ENCODE measurements at regions not wholly inside any gene's neighbourhood (a gene's known extent, or its start where the extent isn't known, plus 50 kb on each side); places are given as distances from the start of the nearest gene placed in this dataset.

DNA sequence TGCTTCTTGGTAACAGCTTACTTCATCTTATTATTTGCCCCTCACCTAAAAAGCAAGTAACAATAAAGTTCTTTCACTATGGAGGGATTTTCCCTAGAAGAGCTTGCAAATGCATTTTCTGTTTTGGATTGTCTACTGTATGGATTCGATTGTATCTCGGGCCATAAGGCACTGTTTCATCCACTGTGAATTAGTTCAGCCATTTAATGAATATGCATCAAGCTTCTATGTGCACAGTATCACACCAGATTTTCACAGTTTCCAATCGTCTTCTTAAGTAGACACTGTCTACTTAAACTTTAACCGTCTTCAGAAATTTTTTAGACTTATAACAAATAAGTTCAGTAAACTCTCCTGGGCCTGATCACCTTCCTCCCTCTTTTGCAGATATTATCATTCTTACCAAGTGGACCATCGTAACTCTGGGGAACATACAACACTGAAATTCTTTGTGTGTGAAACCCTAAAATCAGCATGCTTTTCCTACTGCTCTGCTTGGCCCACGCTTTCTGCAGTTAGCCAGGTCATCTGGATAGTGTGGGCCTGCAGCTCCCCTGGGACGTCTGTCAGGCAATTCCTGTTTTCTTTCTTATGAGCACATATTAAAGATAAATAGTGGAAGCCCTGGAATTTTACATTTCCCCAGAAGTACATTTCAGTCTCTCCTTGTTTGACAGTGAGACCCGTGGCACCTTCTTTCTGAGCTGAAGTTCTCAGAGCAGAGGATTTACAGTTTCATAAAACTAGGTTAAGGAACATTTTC, 136.5 kb upstream of the PDE10A start:
- Mint-ChIP-seq H3K4me3 (no peak overlapping the region), H3K27me3 (peaks cover 8% of the 10 kb centered on the region), H3K27ac (no peak overlapping the region), H3K36me3 (ENCODE audit: low read depth) (no peaks in the 10 kb centered on the region), H3K4me1 (peaks cover 5% of the 10 kb centered on the region), H3K9me3 (no peaks in the 10 kb centered on the region)
- no peak for ATAC-seq (replicated peaks)

DNA sequence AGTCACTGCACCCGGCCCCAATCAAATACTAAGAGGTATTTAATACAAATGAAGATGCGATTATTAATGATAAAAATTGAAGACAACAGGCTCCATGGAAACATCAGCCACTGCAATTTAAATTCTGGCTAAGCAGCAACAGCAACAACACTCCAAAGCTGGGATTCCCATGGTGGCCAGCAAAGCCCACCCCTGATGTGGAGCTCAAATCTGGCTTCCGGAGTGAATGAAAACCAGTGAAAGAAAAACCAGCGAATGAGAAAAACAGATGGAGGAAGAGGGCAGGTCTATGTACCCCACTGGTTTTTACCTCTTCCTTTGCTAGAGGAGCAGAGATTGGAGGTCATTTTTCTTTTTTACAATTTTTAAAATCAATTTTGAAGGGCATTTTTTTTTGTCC, 135.9 kb upstream of the PDE10A start:
- ATAC-seq (replicated peaks), result no peak
- Mint-ChIP-seq H3K9me3 (no peaks in the 10 kb centered on the region), H3K4me3 (no peak overlapping the region), H3K36me3 (ENCODE audit: low read depth) (no peaks in the 10 kb centered on the region), H3K27ac (no peak overlapping the region), H3K27me3 (peaks cover 3% of the 10 kb centered on the region), H3K4me1 (no peaks in the 10 kb centered on the region)

GRCh38 chr6:165794179-165794601, 131.1 kb upstream of the PDE10A start:
- H3K9me3 Mint-ChIP-seq, result no peaks in the 10 kb centered on the region
- no peak for ATAC-seq (replicated peaks)
- H3K4me3 Mint-ChIP-seq, result no peak overlapping the region
- H3K27me3 Mint-ChIP-seq, result no peaks in the 10 kb centered on the region
- H3K36me3 Mint-ChIP-seq (ENCODE audit: low read depth), result no peaks in the 10 kb centered on the region
- no peak overlapping the region for H3K27ac Mint-ChIP-seq
- no peaks in the 10 kb centered on the region for H3K4me1 Mint-ChIP-seq

DNA sequence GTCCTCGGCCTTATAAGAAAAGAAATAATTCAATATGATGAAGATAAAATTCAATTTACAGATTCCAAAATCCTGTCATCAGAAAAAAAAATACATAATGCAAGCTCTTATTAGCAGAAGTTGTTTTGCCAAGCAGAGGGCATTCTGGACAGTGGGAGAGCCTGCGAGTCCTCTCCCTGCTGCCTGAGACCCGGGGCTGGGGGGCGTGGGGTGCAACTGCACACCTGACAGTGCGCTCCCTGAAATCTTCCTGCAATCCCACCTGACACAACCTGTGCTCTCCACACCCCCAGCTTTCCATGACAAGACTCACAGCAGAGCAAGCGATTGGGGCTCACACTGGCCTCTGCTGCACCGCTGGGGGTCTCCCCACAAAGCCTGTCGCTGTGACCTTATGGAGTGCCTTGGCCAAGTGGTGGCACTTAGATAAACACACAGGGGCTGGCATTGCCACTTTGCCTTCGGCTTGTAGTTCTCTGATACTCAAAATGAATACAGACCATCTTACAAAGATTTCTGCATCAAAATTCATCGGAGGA, 130.3 kb upstream of the PDE10A start:
- no peak for ATAC-seq (replicated peaks)
- Mint-ChIP-seq H3K36me3 (ENCODE audit: low read depth) (no peaks in the 10 kb centered on the region), H3K4me3 (no peak overlapping the region), H3K27ac (no peak overlapping the region), H3K4me1 (no peaks in the 10 kb centered on the region), H3K9me3 (no peaks in the 10 kb centered on the region), H3K27me3 (peaks cover 3% of the 10 kb centered on the region)

DNA sequence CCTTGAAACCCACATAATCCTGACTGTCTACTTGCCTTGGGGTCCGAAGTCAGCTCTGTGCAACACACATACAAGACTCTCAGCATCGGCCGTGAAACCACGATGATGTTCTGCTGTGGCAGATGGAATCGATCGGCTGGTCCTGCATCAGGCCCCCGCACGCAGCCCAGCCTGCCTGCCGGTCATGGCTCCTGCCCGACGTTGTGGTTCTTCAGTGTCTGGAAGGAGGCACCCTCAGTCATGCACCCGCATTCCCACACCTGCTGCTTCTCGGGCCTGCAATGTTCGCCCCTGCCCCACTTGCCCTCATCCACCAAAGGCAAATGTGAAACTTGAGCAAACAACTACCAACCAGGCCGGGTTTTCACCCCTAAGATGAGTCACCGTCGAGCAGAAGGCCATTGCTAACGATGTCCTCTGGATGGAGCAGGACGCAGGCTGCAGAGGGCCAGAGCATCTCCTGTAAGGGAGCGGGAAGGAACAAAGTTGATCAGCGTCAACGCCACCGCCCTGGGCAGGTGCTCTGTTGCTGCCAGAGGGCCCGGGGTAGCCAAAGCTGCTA, 128.9 kb upstream of the PDE10A start:
- Mint-ChIP-seq H3K36me3 (ENCODE audit: low read depth) (no peaks in the 10 kb centered on the region), H3K27me3 (peaks cover 3% of the 10 kb centered on the region), H3K27ac (no peak overlapping the region), H3K4me3 (no peak overlapping the region), H3K9me3 (no peaks in the 10 kb centered on the region), H3K4me1 (no peaks in the 10 kb centered on the region)
- no peak for ATAC-seq (replicated peaks)

GRCh38 chr6:165791306-165791705, 128.3 kb upstream of the PDE10A start:
- ATAC-seq (replicated peaks), result no peak
- Mint-ChIP-seq H3K9me3 (no peaks in the 10 kb centered on the region), H3K36me3 (ENCODE audit: low read depth) (no peaks in the 10 kb centered on the region), H3K4me3 (no peak overlapping the region), H3K27me3 (peaks cover 3% of the 10 kb centered on the region), H3K27ac (no peak overlapping the region), H3K4me1 (no peaks in the 10 kb centered on the region)

GRCh38 chr6:165782812-165783211, 119.8 kb upstream of the PDE10A start:
- no peaks in the 10 kb centered on the region for H3K9me3 Mint-ChIP-seq
- peaks cover 17% of the 10 kb centered on the region for H3K27me3 Mint-ChIP-seq
- ATAC-seq (replicated peaks), result no peak
- no peaks in the 10 kb centered on the region for H3K36me3 Mint-ChIP-seq (ENCODE audit: low read depth)
- no peak overlapping the region for H3K4me3 Mint-ChIP-seq
- H3K27ac Mint-ChIP-seq, result no peak overlapping the region
- no peaks in the 10 kb centered on the region for H3K4me1 Mint-ChIP-seq

GRCh38 chr6:165782134-165782533, 119.1 kb upstream of the PDE10A start:
- Mint-ChIP-seq H3K27me3 (peaks cover 22% of the 10 kb centered on the region), H3K36me3 (ENCODE audit: low read depth) (no peaks in the 10 kb centered on the region), H3K27ac (no peak overlapping the region), H3K4me1 (no peaks in the 10 kb centered on the region), H3K4me3 (no peak overlapping the region), H3K9me3 (no peaks in the 10 kb centered on the region)
- no peak for ATAC-seq (replicated peaks)

- H3K9me3 Mint-ChIP-seq, result no peaks in the 10 kb centered on the region
- no peak overlapping the region for H3K4me3 Mint-ChIP-seq
- no peak overlapping the region for H3K27ac Mint-ChIP-seq
- no peaks in the 10 kb centered on the region for H3K36me3 Mint-ChIP-seq (ENCODE audit: low read depth)
- peaks cover 25% of the 10 kb centered on the region for H3K27me3 Mint-ChIP-seq
- no peak for ATAC-seq (replicated peaks)
- no peaks in the 10 kb centered on the region for H3K4me1 Mint-ChIP-seq
These were observed 114.6 kb upstream of the PDE10A start for GRCh38 chr6:165777680-165778079.

DNA sequence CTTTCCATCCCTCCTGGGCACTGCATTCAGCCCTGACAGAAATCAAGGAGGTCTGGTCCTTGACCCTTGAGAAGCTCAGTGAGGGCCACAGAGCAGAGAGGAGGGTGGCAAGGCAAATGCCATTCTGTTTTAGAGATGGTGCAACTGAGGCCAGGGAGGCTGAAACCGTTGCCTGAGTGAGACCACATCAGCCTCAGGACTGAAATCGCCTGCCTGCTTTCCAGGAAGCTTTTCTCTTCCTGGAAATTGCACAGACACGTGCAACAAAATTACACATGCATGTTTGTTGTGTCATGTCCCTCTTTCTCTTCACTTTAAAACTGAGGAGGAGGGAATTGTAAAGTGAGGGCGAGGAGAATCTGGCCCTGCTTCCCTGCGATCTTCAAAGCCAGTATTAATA, 113.7 kb upstream of the PDE10A start:
- no peak for ATAC-seq (replicated peaks)
- Mint-ChIP-seq H3K4me1 (no peaks in the 10 kb centered on the region), H3K27ac (no peak overlapping the region), H3K27me3 (peaks cover 25% of the 10 kb centered on the region), H3K9me3 (no peaks in the 10 kb centered on the region), H3K36me3 (ENCODE audit: low read depth) (no peaks in the 10 kb centered on the region), H3K4me3 (no peak overlapping the region)

- no peak for ATAC-seq (replicated peaks)
- H3K4me1 Mint-ChIP-seq, result no peaks in the 10 kb centered on the region
- H3K27me3 Mint-ChIP-seq, result peaks cover 22% of the 10 kb centered on the region
- no peaks in the 10 kb centered on the region for H3K36me3 Mint-ChIP-seq (ENCODE audit: low read depth)
- no peak overlapping the region for H3K27ac Mint-ChIP-seq
- no peak overlapping the region for H3K4me3 Mint-ChIP-seq
- H3K9me3 Mint-ChIP-seq, result no peaks in the 10 kb centered on the region
These were observed 112.7 kb upstream of the PDE10A start for GRCh38 chr6:165775721-165776120.

DNA sequence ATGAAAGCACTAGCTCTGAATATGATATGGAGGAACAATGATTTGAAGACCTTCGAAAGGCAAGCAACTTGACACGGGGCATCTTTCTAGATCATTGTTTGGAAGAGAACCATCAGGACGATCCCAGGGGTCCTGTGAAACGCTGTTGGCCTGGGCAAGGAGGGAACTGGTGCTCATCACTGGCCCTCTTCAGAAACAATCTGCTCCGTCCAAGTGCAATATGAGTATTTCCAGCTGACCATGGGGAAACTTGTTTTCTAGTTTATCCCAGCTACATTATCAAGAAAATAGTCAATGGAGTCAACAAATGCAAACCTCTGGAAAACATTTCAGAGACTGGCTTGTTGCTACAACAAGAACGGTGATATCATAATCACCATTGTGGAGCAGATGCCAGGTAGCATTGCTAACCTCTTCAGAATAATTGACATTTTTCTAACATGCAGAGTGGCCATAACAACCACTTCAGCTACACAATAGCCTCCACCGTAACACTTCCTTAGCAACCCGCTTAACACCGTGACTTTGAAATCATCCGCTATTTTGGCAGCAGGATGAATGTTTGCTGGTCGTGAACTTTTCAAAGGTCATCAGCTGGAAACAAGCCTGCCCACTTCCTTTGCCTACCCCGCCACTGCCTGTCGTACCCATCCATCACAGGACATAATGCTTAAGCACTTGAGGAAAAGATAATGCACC, 112.0 kb upstream of the PDE10A start:
- Mint-ChIP-seq H3K27ac (no peak overlapping the region), H3K4me1 (no peaks in the 10 kb centered on the region), H3K27me3 (peaks cover 22% of the 10 kb centered on the region), H3K36me3 (ENCODE audit: low read depth) (no peaks in the 10 kb centered on the region), H3K4me3 (no peak overlapping the region), H3K9me3 (no peaks in the 10 kb centered on the region)
- no peak for ATAC-seq (replicated peaks)

GRCh38 chr6:165770397-165771082, 107.5 kb upstream of the PDE10A start:
- H3K27ac Mint-ChIP-seq, result no peak overlapping the region
- H3K4me3 Mint-ChIP-seq, result no peak overlapping the region
- no peaks in the 10 kb centered on the region for H3K4me1 Mint-ChIP-seq
- H3K36me3 Mint-ChIP-seq (ENCODE audit: low read depth), result no peaks in the 10 kb centered on the region
- H3K27me3 Mint-ChIP-seq, result peaks cover 10% of the 10 kb centered on the region
- no peaks in the 10 kb centered on the region for H3K9me3 Mint-ChIP-seq
- ATAC-seq (replicated peaks), result no peak

DNA sequence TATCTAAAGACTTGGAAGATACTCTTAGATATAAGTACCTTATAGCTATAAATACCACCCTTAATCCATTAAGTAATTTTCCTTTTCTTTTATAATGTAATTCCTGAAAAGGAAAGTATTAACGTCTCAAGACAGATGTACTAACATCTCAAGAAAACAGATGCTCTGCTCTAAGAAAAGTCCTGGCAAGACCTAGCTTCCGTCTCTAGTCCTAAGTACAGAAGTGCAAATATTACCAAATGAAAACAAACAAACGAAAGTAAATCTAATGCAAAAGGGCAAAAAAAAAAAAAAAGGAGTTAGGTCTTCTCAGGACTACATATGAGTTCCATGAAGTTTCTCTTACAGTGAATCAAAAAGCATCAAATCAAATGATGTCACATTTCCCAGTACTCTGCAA, 106.8 kb upstream of the PDE10A start:
- no peaks in the 10 kb centered on the region for H3K4me1 Mint-ChIP-seq
- H3K9me3 Mint-ChIP-seq, result no peaks in the 10 kb centered on the region
- H3K27ac Mint-ChIP-seq, result no peak overlapping the region
- no peaks in the 10 kb centered on the region for H3K36me3 Mint-ChIP-seq (ENCODE audit: low read depth)
- H3K4me3 Mint-ChIP-seq, result no peak overlapping the region
- ATAC-seq (replicated peaks), result no peak
- peaks cover 4% of the 10 kb centered on the region for H3K27me3 Mint-ChIP-seq

Measured in activated T-helper 17 cell treated with anti-CD3 and anti-CD28 coated beads, Interleukin-2, amount 50 U/mL, for 72 hours (primary cell).